ENCODE measurements at regions not wholly inside any gene's neighbourhood (a gene's known extent, or its start where the extent isn't known, plus 50 kb on each side); places are given as distances from the start of the nearest gene placed in this dataset.

DNA sequence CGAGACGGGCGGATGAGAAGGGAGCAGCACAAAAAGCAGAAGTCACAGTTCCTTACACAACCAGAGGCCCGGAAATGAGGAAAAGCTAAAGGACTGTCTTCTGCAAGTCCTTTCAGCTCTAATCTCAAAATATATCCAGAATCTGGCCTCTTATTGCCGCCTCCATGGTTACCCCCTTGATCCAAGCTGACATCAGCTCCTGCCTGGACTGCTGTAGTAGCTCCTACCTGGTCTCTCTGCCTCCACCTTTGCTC, 324.0 kb upstream of the ROPN1 start:
- DNase-seq (ENCODE audit: low read depth, low spot score) (no peak), FAIRE-seq (no peak)
- no peak overlapping the region for H2AFZ ChIP-seq (ENCODE audit: low read depth, low read length)
- ChIA-PET POLR2A (no interaction called here), CTCF (interaction anchor here (1.2 kb wide), 1 partner anchor 35 kb away, joined by 3 read pairs; no protein-coding TSS in a partner anchor)
- BruUV-seq (replicated peaks) = no TSS peak
- TF ChIP-seq GATA2 (IDR thresholded peaks at IDR 0.05; ENCODE audit: insufficient read depth, insufficient read length, low read depth, low read length) (no peak), POLR2AphosphoS5 (IDR thresholded peaks at IDR 0.05; ENCODE audit: insufficient read depth, low read depth, low read length) (no peak), FOS (IDR thresholded peaks at IDR 0.05; ENCODE audit: borderline replicate concordance, insufficient read depth, low read length) (no peak), EZH2 (IDR thresholded peaks at IDR 0.05; ENCODE audit: borderline replicate concordance, low read depth, low read length, severe bottlenecking) (no peak)
- TF ChIP-seq, protein P1, sequence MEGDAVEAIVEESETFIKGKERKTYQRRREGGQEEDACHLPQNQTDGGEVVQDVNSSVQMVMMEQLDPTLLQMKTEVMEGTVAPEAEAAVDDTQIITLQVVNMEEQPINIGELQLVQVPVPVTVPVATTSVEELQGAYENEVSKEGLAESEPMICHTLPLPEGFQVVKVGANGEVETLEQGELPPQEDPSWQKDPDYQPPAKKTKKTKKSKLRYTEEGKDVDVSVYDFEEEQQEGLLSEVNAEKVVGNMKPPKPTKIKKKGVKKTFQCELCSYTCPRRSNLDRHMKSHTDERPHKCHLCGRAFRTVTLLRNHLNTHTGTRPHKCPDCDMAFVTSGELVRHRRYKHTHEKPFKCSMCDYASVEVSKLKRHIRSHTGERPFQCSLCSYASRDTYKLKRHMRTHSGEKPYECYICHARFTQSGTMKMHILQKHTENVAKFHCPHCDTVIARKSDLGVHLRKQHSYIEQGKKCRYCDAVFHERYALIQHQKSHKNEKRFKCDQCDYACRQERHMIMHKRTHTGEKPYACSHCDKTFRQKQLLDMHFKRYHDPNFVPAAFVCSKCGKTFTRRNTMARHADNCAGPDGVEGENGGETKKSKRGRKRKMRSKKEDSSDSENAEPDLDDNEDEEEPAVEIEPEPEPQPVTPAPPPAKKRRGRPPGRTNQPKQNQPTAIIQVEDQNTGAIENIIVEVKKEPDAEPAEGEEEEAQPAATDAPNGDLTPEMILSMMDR (IDR thresholded peaks at IDR 0.05; ENCODE audit: extremely low read depth in 1 of 2, insufficient read depth in 1 of 2, low read depth in 1 of 2, low read length in 2 of 2) = no peak
- intact Hi-C loops (cut with micrococcal nuclease) (no loop called here), dilution Hi-C loops (cut with MboI; ENCODE audit: extremely low pct_ligation_motif_present, low sequenced_read_pairs) (no loop called here)
- no peaks in the 10 kb centered on the region for H3K9me1 ChIP-seq (replicated peaks; ENCODE audit: control insufficient read depth, extremely low read depth, insufficient read depth, low read length)
- no peak overlapping the region for H3K9ac ChIP-seq (replicated peaks; ENCODE audit: extremely low read depth, insufficient read depth, low read length)
- no peak overlapping the region for H3K4me3 ChIP-seq (replicated peaks in 1 of 3; ENCODE audit: insufficient read depth in 1 of 3, low read depth in 1 of 3, low read length in 3 of 3)
- H3K4me1 ChIP-seq (ENCODE audit: control insufficient read depth, extremely low read depth, insufficient read depth, low read length) = no peaks in the 10 kb centered on the region
- no peaks in the 10 kb centered on the region for H3K36me3 ChIP-seq (ENCODE audit: control insufficient read depth in 2 of 2, extremely low read depth in 1 of 2, insufficient read depth in 2 of 2, low read length in 2 of 2)
- no peaks in the 10 kb centered on the region for H4K20me1 ChIP-seq (replicated peaks; ENCODE audit: control insufficient read depth, extremely low read depth, insufficient read depth, low read length)
- H3K9me3 ChIP-seq (replicated peaks; ENCODE audit: control insufficient read depth, insufficient read depth, low read length) = no peaks in the 10 kb centered on the region
- no peaks in the 10 kb centered on the region for H3K79me2 ChIP-seq (ENCODE audit: control insufficient read depth, insufficient read depth, low read length)
- peaks cover 0 to 2% of the 10 kb centered on the region in 2 experiments for H3K27me3 ChIP-seq (ENCODE audit: control insufficient read depth in 2 of 2, insufficient read depth in 2 of 2, low read length in 2 of 2)
- H3K27ac ChIP-seq (ENCODE audit: insufficient read depth, low read depth, low read length) = no peak overlapping the region
- H3K4me2 ChIP-seq (ENCODE audit: insufficient read depth, low read length) = no peak overlapping the region

DNA sequence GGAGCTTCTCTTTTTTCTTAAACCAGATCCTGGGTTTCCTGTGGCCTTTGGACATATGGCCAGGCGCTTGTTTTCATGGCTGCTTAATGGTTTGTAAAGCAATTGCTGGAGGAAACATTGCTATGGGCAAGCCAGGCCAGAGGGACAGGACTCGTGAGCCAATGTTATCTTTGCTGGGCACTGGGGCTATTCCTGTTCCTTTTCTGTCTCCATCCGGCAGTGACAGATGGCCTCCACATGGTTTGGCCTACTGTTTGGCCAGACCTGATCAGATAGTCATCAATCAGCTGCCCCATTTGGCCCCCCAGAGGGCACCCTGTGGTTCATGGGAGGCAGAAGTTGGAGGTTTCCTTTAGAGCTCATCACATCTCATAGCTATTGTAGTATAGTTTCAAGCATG, 326.1 kb upstream of the ROPN1 start:
- Histone ChIP-seq H3K4me1 (ENCODE audit: control insufficient read depth, extremely low read depth, insufficient read depth, low read length) (no peaks in the 10 kb centered on the region), H3K4me3 (replicated peaks in 1 of 3; ENCODE audit: insufficient read depth in 1 of 3, low read depth in 1 of 3, low read length in 3 of 3) (no peak overlapping the region), H3K27ac (ENCODE audit: insufficient read depth, low read depth, low read length) (no peak overlapping the region), H2AFZ (ENCODE audit: low read depth, low read length) (no peak overlapping the region), H3K9me1 (replicated peaks; ENCODE audit: control insufficient read depth, extremely low read depth, insufficient read depth, low read length) (no peaks in the 10 kb centered on the region), H3K79me2 (ENCODE audit: control insufficient read depth, insufficient read depth, low read length) (no peaks in the 10 kb centered on the region), H3K9me3 (replicated peaks; ENCODE audit: control insufficient read depth, insufficient read depth, low read length) (no peaks in the 10 kb centered on the region), H4K20me1 (replicated peaks; ENCODE audit: control insufficient read depth, extremely low read depth, insufficient read depth, low read length) (no peaks in the 10 kb centered on the region), H3K4me2 (ENCODE audit: insufficient read depth, low read length) (no peak overlapping the region), H3K9ac (replicated peaks; ENCODE audit: extremely low read depth, insufficient read depth, low read length) (no peak overlapping the region), H3K36me3 (ENCODE audit: control insufficient read depth in 2 of 2, extremely low read depth in 1 of 2, insufficient read depth in 2 of 2, low read length in 2 of 2) (no peaks in the 10 kb centered on the region), H3K27me3 (ENCODE audit: control insufficient read depth in 2 of 2, insufficient read depth in 2 of 2, low read length in 2 of 2) (peaks cover 0 to 5% of the 10 kb centered on the region in 2 experiments)
- DNase-seq (ENCODE audit: low read depth, low spot score) = no peak
- TF ChIP-seq GATA2 (IDR thresholded peaks at IDR 0.05; ENCODE audit: insufficient read depth, insufficient read length, low read depth, low read length) (no peak), EZH2 (IDR thresholded peaks at IDR 0.05; ENCODE audit: borderline replicate concordance, low read depth, low read length, severe bottlenecking) (no peak), FOS (IDR thresholded peaks at IDR 0.05; ENCODE audit: borderline replicate concordance, insufficient read depth, low read length) (no peak)
- TF ChIP-seq, protein P1 (IDR thresholded peaks at IDR 0.05; ENCODE audit: extremely low read depth in 1 of 2, insufficient read depth in 1 of 2, low read depth in 1 of 2, low read length in 2 of 2) = no peak
- FAIRE-seq = no peak
- no TSS peak for BruUV-seq (replicated peaks)
- intact Hi-C loops (cut with micrococcal nuclease) = no loop called here
- POLR2A ChIA-PET = no interaction called here
- CTCF ChIA-PET = interaction anchor here (0.8 to 2.0 kb wide), 4 partner anchors 9 to 33 kb away, joined by 3 to 6 read pairs (median 4); no protein-coding TSS in a partner anchor
- dilution Hi-C loops (cut with MboI; ENCODE audit: extremely low pct_ligation_motif_present, low sequenced_read_pairs) = no loop called here
